NB4 (cell line): ENCODE measurements at regions not wholly inside any gene's neighbourhood (a gene's known extent, or its start where the extent isn't known, plus 50 kb on each side); places are given as distances from the start of the nearest gene placed in this dataset.
"Not testable (repeated sequence)": the region's sequence is repeated elsewhere in the genome, so short reads cannot be mapped to it uniquely, and the experiment has no call there.

Source experiments
- DNase-seq: peaks from one replicate; pipeline ENCODE4 v3.0.0; 2010; ENCODE audit warnings: low read depth
- H3K4me3 ChIP-seq: one replicate; pipeline ENCODE4 v1.5.1; 2011; ENCODE audit warnings: mild to moderate bottlenecking, low read depth, low read length, moderate library complexity
- CTCF ChIP-seq: IDR thresholded peaks from one replicate; pipeline ENCODE4 v1.5.1; 2012; ENCODE audit warnings: low read depth, low read length
- MAX ChIP-seq: IDR thresholded peaks from 2 replicates; pipeline ENCODE4 v1.6.1; 2011; ENCODE audit warnings: low read depth, low read length
- MYC ChIP-seq: IDR thresholded peaks from 2 replicates; pipeline ENCODE4 v1.6.1; 2011; ENCODE audit warnings: low read depth, low read length
- POLR2A ChIP-seq: IDR thresholded peaks from 2 replicates; pipeline ENCODE4 v1.6.1; 2011; ENCODE audit warnings: mild to moderate bottlenecking; ENCODE audit not compliant: insufficient read length; ENCODE audit errors: extremely low read depth

- TF ChIP-seq MYC (no peak), CTCF (no peak), MAX (no peak), POLR2A (no peak)
- no peak for DNase-seq
- H3K4me3 ChIP-seq, result no peak overlapping the region
Observed at GRCh38 chr1:212513586-212513985, 80.9 kb downstream of the NENF start.

- H3K4me3 ChIP-seq, result no peak overlapping the region
- DNase-seq, result no peak
- TF ChIP-seq POLR2A (no peak), CTCF (no peak), MAX (no peak), MYC (no peak)
Observed at GRCh38 chr1:212514056-212514614, 81.4 kb downstream of the NENF start.

- TF ChIP-seq MYC (no peak), CTCF (no peak), MAX (no peak), POLR2A (no peak)
- DNase-seq, result no peak
- H3K4me3 ChIP-seq, result no peak overlapping the region
Observed at GRCh38 chr1:212514782-212515181, 82.1 kb downstream of the NENF start.

- TF ChIP-seq MYC, result no peak
- TF ChIP-seq CTCF, result no peak
- no peak for TF ChIP-seq POLR2A
- TF ChIP-seq MAX, result no peak
- no peak overlapping the region for H3K4me3 ChIP-seq
- no peak for DNase-seq
Observed at GRCh38 chr1:212515329-212515760, 82.6 kb downstream of the NENF start.

GRCh38 chr1:212516012-212516411 is 83.3 kb downstream of the NENF start:
- DNase-seq, H3K4me3 ChIP-seq: not testable (repeated sequence)

- no peak overlapping the region for H3K4me3 ChIP-seq
- no peak for DNase-seq
- TF ChIP-seq MAX (no peak), POLR2A (no peak), CTCF (no peak), MYC (no peak)
Observed at GRCh38 chr1:212518188-212519054, 85.7 kb downstream of the NENF start.
